ENCODE measurements at regions not wholly inside any gene's neighbourhood (a gene's known extent, or its start where the extent isn't known, plus 50 kb on each side); places are given as distances from the start of the nearest gene placed in this dataset.
A peak's percentile ranks its signal among the peaks of the same experiment; 100 is the strongest.

DNA sequence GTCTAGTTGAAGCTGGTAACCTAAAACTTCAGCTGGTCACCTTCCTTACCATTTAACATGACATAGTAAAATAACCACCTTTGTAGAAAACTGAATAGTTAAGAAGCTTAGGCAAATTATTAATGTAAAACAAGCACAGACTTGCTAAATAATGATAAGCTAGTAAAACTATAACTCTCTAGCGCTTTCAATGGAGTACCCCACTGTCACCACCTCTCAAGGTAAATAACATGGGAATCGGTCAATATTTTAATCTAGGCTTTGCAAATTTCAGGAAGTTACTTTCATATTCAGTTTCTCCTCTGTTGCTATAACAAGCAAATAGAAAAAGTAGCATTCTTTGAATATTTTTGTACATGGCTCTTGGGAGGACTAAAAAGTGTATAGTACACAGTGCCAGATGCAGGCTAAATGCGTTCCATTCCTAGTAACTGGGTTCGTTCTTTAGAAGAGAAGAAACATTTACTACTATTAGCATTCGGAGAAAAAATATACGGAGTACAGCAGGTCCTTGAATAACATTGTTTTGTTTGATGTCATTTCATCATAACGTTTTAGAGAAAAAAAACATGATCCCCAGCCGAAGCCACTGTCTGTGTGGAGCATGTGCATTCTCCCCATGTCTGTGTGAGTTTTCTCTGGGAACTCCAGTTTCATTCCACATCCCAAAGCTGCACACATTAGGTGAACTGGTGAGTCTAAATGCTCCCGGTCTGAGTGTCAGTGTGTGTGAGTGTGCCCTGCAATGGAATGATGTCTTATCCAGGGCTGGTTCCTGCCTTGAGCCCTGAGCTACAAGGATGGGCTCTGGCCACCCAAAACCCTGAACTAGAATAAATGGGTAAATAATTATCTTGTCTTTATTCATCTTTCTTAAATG is 52.5 kb downstream of the EPRS1 start:
- TF ChIP-seq, protein P1, sequence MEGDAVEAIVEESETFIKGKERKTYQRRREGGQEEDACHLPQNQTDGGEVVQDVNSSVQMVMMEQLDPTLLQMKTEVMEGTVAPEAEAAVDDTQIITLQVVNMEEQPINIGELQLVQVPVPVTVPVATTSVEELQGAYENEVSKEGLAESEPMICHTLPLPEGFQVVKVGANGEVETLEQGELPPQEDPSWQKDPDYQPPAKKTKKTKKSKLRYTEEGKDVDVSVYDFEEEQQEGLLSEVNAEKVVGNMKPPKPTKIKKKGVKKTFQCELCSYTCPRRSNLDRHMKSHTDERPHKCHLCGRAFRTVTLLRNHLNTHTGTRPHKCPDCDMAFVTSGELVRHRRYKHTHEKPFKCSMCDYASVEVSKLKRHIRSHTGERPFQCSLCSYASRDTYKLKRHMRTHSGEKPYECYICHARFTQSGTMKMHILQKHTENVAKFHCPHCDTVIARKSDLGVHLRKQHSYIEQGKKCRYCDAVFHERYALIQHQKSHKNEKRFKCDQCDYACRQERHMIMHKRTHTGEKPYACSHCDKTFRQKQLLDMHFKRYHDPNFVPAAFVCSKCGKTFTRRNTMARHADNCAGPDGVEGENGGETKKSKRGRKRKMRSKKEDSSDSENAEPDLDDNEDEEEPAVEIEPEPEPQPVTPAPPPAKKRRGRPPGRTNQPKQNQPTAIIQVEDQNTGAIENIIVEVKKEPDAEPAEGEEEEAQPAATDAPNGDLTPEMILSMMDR (conservative IDR thresholded peaks at IDR 0.05; ENCODE audit: low read depth, low read length) = no peak
- H3K27ac ChIP-seq = no peak overlapping the region
- H3K27me3 ChIP-seq (ENCODE audit: insufficient read depth, low read depth) = no peaks in the 10 kb centered on the region

DNA sequence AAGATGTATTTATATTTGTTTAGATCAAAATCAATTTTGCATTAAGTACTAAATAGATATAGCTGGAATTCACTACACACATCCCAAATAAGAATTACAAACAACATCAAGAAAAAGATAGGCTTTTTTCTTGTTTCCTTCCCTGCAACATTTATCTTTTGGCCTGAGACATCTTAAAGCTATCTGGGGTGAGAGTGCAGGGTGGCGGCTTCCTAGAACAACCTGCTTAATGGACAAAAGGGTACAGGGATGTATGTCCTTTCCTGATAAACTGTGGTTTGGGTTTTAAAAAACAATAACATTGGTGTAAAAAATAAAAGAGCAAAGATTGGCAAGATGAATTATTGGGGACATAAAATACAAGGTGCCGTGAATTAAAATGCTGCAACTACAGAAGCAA is 54.4 kb downstream of the EPRS1 start:
- Histone ChIP-seq H3K27me3 (ENCODE audit: insufficient read depth, low read depth) (no peaks in the 10 kb centered on the region), H2AFZ (ENCODE audit: low read depth) (no peak overlapping the region), H3K27ac (no peak overlapping the region), H3K36me3 (ENCODE audit: insufficient read depth) (peaks cover 6% of the 10 kb centered on the region; the same call in 1 of the 2 replicates), H4K20me1 (ENCODE audit: insufficient read depth) (no peaks in the 10 kb centered on the region), H3K9ac (no peak overlapping the region), H3K79me2 (ENCODE audit: insufficient read depth, low read depth) (no peaks in the 10 kb centered on the region), H3K4me3 (IDR thresholded peaks at IDR 0.05; ENCODE audit: insufficient read depth, low read depth, low read length) (no peak overlapping the region), H3K4me1 (ENCODE audit: low read depth, poor library complexity, severe bottlenecking) (no peaks in the 10 kb centered on the region), H3K4me2 (no peak overlapping the region)
- TF ChIP-seq, protein P1 (conservative IDR thresholded peaks at IDR 0.05; ENCODE audit: low read depth, low read length) = no peak

More for the DNA sequence above, 52.5 kb downstream of the EPRS1 start:
- Histone ChIP-seq H3K4me2 (no peak overlapping the region), H2AFZ (ENCODE audit: low read depth) (no peak overlapping the region), H4K20me1 (ENCODE audit: insufficient read depth) (no peaks in the 10 kb centered on the region), H3K4me3 (IDR thresholded peaks at IDR 0.05; ENCODE audit: insufficient read depth, low read depth, low read length) (no peak overlapping the region), H3K4me1 (ENCODE audit: low read depth, poor library complexity, severe bottlenecking) (peaks cover under 1% of the 10 kb centered on the region), H3K9ac (no peak overlapping the region), H3K79me2 (ENCODE audit: insufficient read depth, low read depth) (no peaks in the 10 kb centered on the region), H3K36me3 (ENCODE audit: insufficient read depth) (peaks cover 6% of the 10 kb centered on the region; the same call in 1 of the 2 replicates)

DNA sequence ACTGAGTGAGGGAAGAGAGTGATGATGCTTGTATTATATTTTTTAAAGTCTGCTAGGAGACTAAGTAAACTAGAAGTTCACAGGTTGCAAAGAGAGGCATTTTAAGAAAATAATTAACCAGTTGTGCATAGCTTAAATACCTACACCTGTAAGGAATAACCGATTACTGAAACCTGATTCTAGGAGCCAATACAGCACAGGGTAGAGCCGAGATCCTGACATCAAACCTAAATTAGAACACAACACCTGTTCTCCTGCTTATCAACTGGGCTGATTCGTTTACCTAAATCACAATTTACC is 54.8 kb downstream of the EPRS1 start:
- Histone ChIP-seq H3K4me2 (no peak overlapping the region), H4K20me1 (ENCODE audit: insufficient read depth) (no peaks in the 10 kb centered on the region), H3K9ac (no peak overlapping the region), H3K4me1 (ENCODE audit: low read depth, poor library complexity, severe bottlenecking) (no peaks in the 10 kb centered on the region), H2AFZ (ENCODE audit: low read depth) (no peak overlapping the region), H3K27ac (no peak overlapping the region), H3K36me3 (ENCODE audit: insufficient read depth) (peaks cover 4% of the 10 kb centered on the region; the same call in 1 of the 2 replicates), H3K27me3 (ENCODE audit: insufficient read depth, low read depth) (no peaks in the 10 kb centered on the region), H3K4me3 (IDR thresholded peaks at IDR 0.05; ENCODE audit: insufficient read depth, low read depth, low read length) (no peak overlapping the region), H3K79me2 (ENCODE audit: insufficient read depth, low read depth) (no peaks in the 10 kb centered on the region)
- TF ChIP-seq, protein P1 (conservative IDR thresholded peaks at IDR 0.05; ENCODE audit: low read depth, low read length) = no peak; the same call in 1 of the 2 replicates

DNA sequence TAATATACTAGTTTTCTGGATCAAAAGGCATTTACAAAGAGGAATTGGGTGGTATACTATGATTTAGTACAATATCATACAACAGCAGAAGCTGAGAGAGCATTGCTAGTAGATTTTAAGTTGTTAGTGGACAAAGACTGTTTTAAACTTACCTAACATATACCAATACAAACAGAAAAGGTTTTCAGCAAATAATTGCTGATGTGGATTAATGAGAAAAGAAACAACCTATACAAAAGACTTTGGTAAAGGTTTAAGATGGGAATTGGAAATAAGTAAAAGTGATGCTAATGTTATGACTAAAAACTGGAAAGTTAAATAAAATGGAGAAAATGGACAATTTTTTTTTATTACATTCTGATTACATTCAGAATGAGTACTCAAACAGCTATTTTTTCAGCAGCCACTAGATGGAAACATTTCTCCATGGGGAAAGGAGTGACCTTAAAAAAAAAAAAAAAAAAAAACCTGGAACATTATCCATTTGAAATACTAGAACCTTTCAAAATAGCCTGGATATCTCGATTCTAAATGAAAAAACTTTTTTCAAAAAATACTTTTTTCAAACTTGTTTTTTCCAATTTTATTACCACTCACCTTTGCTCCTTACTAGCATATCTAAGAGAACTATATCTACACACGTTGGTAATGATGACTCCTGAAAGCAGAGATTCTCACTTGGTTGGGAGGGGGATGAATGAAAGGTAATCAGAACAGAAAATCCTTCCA is 55.4 kb downstream of the EPRS1 start:
- Histone ChIP-seq H3K4me2 (no peak overlapping the region), H3K27me3 (ENCODE audit: insufficient read depth, low read depth) (no peaks in the 10 kb centered on the region), H3K36me3 (ENCODE audit: insufficient read depth) (peaks cover 4% of the 10 kb centered on the region; the same call in 1 of the 2 replicates), H3K79me2 (ENCODE audit: insufficient read depth, low read depth) (no peaks in the 10 kb centered on the region), H3K4me3 (IDR thresholded peaks at IDR 0.05; ENCODE audit: insufficient read depth, low read depth, low read length) (no peak overlapping the region), H2AFZ (ENCODE audit: low read depth) (no peak overlapping the region), H3K9ac (no peak overlapping the region), H3K4me1 (ENCODE audit: low read depth, poor library complexity, severe bottlenecking) (no peaks in the 10 kb centered on the region), H4K20me1 (ENCODE audit: insufficient read depth) (no peaks in the 10 kb centered on the region), H3K27ac (no peak overlapping the region)
- TF ChIP-seq, protein P1 (conservative IDR thresholded peaks at IDR 0.05; ENCODE audit: low read depth, low read length) = peak; percentile 68
